Stimulated activated CD4-positive, alpha-beta T cell treated with anti-CD3 and anti-CD28 coated beads, Interleukin-4, amount 100 ng/mL, for 1 hour (primary cell): ENCODE measurements at regions not wholly inside any gene's neighbourhood (a gene's known extent, or its start where the extent isn't known, plus 50 kb on each side); places are given as distances from the start of the nearest gene placed in this dataset.
"Not testable (repeated sequence)": the region's sequence is repeated elsewhere in the genome, so short reads cannot be mapped to it uniquely, and the experiment has no call there.

ENCODE experiments used
- DNase-seq: peaks from one replicate; pipeline ENCODE4 v3.0.0-alpha.2; 2020

DNA sequence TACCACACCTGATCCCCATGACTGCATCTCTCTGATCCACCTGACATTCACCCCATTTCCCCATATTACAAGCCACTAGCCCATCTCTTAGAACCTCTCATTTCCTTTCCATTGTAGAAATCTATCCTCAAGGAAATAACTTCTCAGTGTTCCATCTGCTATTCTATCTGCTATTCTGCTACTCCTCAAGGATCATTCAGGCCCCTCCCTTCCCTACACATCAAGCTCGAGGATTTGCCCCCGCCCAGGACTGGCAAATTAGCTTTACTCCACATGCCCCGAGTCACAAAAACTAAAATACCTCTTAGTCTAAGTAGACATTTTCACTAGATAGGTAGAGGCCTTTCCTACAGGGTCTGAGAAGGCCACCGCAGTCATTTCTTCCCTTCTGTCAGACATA lies 517.0 kb downstream of the IRS2 start:
- DNase-seq = not testable (repeated sequence)

DNA sequence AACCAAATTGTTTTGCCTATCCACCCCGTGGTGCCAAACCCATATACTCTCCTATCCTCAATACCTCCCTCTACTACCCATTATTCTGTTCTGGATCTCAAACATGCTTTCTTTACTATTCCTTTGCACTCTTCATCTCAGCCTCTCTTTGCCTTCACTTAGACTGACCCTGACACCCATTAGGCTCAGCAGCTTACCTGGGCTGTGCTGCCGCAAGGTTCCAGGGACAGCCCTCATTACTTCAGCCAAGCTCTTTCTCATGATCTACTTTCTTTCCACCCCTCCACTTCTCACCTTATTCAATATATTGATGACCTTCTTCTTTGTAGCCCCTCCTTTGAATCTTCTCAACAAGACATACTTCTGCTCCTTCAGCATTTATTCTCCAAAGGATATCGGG lies 517.9 kb downstream of the IRS2 start:
- not testable (repeated sequence) for DNase-seq

- DNase-seq = not testable (repeated sequence)
Observed at GRCh38 chr13:109267400-109267799, 519.0 kb downstream of the IRS2 start.

DNA sequence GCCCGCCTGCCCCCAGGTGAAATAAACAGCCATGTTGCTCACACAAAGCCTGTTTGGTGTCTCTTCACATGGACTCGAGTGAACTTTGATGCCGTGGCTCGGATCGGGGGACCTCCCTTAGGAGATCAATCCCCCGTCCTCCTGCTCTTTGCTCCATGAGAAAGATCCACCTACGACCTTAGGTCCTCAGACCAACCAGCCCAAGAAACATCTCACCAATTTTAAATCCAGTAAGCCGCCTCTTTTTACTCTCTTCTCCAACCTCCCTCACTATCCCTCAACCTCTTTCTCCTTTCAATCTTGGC lies 521.0 kb downstream of the IRS2 start:
- not testable (repeated sequence) for DNase-seq

- DNase-seq = not testable (repeated sequence)
Observed at GRCh38 chr13:109264603-109265437, 521.6 kb downstream of the IRS2 start.

GRCh38 chr13:109257761-109258157 lies 528.6 kb downstream of the IRS2 start:
- DNase-seq = not testable (repeated sequence)
